OCI-LY7 (cell line): ENCODE measurements at regions not wholly inside any gene's neighbourhood (a gene's known extent, or its start where the extent isn't known, plus 50 kb on each side); places are given as distances from the start of the nearest gene placed in this dataset.
"Not testable (repeated sequence)": the region's sequence is repeated elsewhere in the genome, so short reads cannot be mapped to it uniquely, and the experiment has no call there.

Experiments
- BruUV-seq: library from RNA; stranded (reverse); fragments of 400-500 nt; replicated peaks from 2 replicates; lab custom pipeline; 2021; lab: Mats Ljungman, UMichigan
- CTCF ChIA-PET: fragments of 300-600 bp; sonication (Branson Sonifier 250); formaldehyde crosslinking; loops from one replicate; lab custom pipeline; 2022; ENCODE audit warnings: antibody characterized with exemption; ENCODE audit not compliant: unreplicated experiment; lab: Charles Lee
- POLR2A ChIA-PET: fragments of 300-600 bp; sonication (Branson Sonifier 250); formaldehyde crosslinking; loops from one replicate; lab custom pipeline; 2022; ENCODE audit warnings: antibody characterized with exemption; lab: Charles Lee
- DNase-seq: peaks from one replicate; pipeline ENCODE4 v3.0.0-alpha.2; 2015; ENCODE audit warnings: low spot score
- H2AFZ ChIP-seq: fragments of 200-600 bp; sonication (generic), shearing (Covaris generic); 2 replicates; pipeline ENCODE4 v1.6.1; 2014; ENCODE audit warnings: mild to moderate bottlenecking, antibody characterized with exemption, low read length, moderate library complexity
- H3K27ac ChIP-seq: fragments of 200-600 bp; sonication (generic); 2 replicates; pipeline ENCODE4 v1.5.1; 2014; ENCODE audit warnings: mixed run types, low read depth, mild to moderate bottlenecking, moderate library complexity, low read length, inconsistent platforms; ENCODE audit not compliant: poor library complexity, severe bottlenecking
- H3K36me3 ChIP-seq: fragments of 200-600 bp; sonication (generic); 2 replicates; pipeline ENCODE4 v1.6.1; 2014; ENCODE audit warnings: mild to moderate bottlenecking, antibody characterized with exemption, low read length, moderate library complexity, mixed read lengths; ENCODE audit not compliant: insufficient read depth
- H3K4me1 ChIP-seq: fragments of 200-600 bp; sonication (generic); 2 replicates; pipeline ENCODE4 v1.5.1; 2014; ENCODE audit warnings: mild to moderate bottlenecking, low read length; ENCODE audit not compliant: insufficient read depth, poor library complexity, severe bottlenecking
- H3K4me2 ChIP-seq: fragments of 200-600 bp; sonication (generic); 2 replicates; pipeline ENCODE4 v1.6.1; 2014; ENCODE audit warnings: mild to moderate bottlenecking, low read length
- H3K4me3 ChIP-seq: fragments of 200-600 bp; sonication (generic); 2 replicates; pipeline ENCODE4 v1.5.1; 2014; ENCODE audit warnings: mild to moderate bottlenecking, low read depth, low read length; ENCODE audit not compliant: poor library complexity, severe bottlenecking
- H3K79me2 ChIP-seq: fragments of 200-600 bp; sonication (generic); 2 replicates; pipeline ENCODE4 v1.6.1; 2016; ENCODE audit warnings: low read depth, mild to moderate bottlenecking, low read length, moderate library complexity, mixed read lengths; ENCODE audit not compliant: insufficient read depth
- H3K9me2 ChIP-seq: fragments of 200-600 bp; sonication (generic); 2 replicates; pipeline ENCODE4 v1.6.1; 2016; ENCODE audit warnings: mild to moderate bottlenecking, low read length, mixed read lengths; ENCODE audit not compliant: insufficient read depth
- H3K9me3 ChIP-seq: fragments of 200-600 bp; sonication (generic); 2 replicates; pipeline ENCODE4 v1.6.1; 2014; ENCODE audit warnings: mild to moderate bottlenecking, mixed run types, low read length, mixed read lengths
- H4K20me1 ChIP-seq: fragments of 200-600 bp; sonication (generic); 2 replicates; pipeline ENCODE4 v1.6.1; 2014; ENCODE audit warnings: mild to moderate bottlenecking, antibody characterized with exemption, low read length, moderate library complexity, mixed read lengths; ENCODE audit not compliant: insufficient read depth
- EZH2phosphoT487 ChIP-seq: fragments of 200-600 bp; sonication (generic); IDR thresholded peaks from 2 replicates; pipeline ENCODE4 v1.6.1; 2018; ENCODE audit warnings: low read depth, borderline replicate concordance, mild to moderate bottlenecking, mixed run types, antibody characterized with exemption, low read length, moderate library complexity, mixed read lengths
- intact Hi-C: fragments of 100-400 bp; cut with micrococcal nuclease; formaldehyde crosslinking; loops from one replicate; pipeline ENCODE4 v1.10.0; 2022; ENCODE audit not compliant: unreplicated experiment
- TF ChIP-seq, protein P1 (sequence below): fragments of 200-600 bp; sonication (generic); conservative IDR thresholded peaks from 2 replicates; pipeline ENCODE4 v1.5.1; 2014; ENCODE audit warnings: mild to moderate bottlenecking, antibody characterized with exemption, low read length, moderate library complexity, mixed read lengths

- no peak overlapping the region for H3K4me2 ChIP-seq
- BruUV-seq = no TSS peak
- H4K20me1 ChIP-seq = no peaks in the 10 kb centered on the region
- POLR2A ChIA-PET = no interaction called here
- no peaks in the 10 kb centered on the region for H3K4me1 ChIP-seq
- TF ChIP-seq, protein P1, sequence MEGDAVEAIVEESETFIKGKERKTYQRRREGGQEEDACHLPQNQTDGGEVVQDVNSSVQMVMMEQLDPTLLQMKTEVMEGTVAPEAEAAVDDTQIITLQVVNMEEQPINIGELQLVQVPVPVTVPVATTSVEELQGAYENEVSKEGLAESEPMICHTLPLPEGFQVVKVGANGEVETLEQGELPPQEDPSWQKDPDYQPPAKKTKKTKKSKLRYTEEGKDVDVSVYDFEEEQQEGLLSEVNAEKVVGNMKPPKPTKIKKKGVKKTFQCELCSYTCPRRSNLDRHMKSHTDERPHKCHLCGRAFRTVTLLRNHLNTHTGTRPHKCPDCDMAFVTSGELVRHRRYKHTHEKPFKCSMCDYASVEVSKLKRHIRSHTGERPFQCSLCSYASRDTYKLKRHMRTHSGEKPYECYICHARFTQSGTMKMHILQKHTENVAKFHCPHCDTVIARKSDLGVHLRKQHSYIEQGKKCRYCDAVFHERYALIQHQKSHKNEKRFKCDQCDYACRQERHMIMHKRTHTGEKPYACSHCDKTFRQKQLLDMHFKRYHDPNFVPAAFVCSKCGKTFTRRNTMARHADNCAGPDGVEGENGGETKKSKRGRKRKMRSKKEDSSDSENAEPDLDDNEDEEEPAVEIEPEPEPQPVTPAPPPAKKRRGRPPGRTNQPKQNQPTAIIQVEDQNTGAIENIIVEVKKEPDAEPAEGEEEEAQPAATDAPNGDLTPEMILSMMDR = no peak
- TF ChIP-seq EZH2phosphoT487 = no peak
- no peaks in the 10 kb centered on the region for H3K9me2 ChIP-seq
- H3K27ac ChIP-seq = no peak overlapping the region
- no peak overlapping the region for H2AFZ ChIP-seq
- H3K4me3 ChIP-seq = no peak overlapping the region
- no peak for DNase-seq
- H3K79me2 ChIP-seq = no peaks in the 10 kb centered on the region
- CTCF ChIA-PET = no interaction called here
- no peaks in the 10 kb centered on the region for H3K9me3 ChIP-seq
- H3K36me3 ChIP-seq = no peaks in the 10 kb centered on the region
- intact Hi-C loops = no loop called here
Observed at GRCh38 chr6:68026483-68026882, 608.6 kb upstream of the ADGRB3 start.

DNA sequence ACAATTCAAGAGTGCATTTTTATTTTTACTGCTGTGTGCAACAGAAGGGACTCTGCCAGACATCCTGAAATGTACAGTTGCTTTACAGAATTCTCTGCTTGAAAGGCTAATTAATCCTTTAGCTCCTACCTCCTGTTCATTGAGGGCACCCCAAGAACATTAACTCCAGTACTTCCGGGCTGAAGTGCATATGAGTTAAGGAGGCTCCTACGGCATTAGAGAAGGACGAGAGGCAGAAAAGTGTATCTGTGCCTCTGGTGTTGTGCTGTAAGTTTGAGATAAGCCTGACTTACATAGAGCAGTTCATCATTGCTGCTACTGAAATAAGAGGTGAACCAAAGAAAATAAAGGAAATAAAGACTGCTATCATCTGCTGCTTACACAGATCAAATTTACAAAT is 609.3 kb upstream of the ADGRB3 start:
- CTCF ChIA-PET = no interaction called here
- Histone ChIP-seq H3K4me1 (no peaks in the 10 kb centered on the region), H3K27ac (no peak overlapping the region), H4K20me1 (no peaks in the 10 kb centered on the region), H2AFZ (no peak overlapping the region), H3K4me3 (no peak overlapping the region), H3K36me3 (no peaks in the 10 kb centered on the region), H3K79me2 (no peaks in the 10 kb centered on the region), H3K4me2 (no peak overlapping the region), H3K9me3 (no peaks in the 10 kb centered on the region), H3K9me2 (no peaks in the 10 kb centered on the region)
- BruUV-seq = no TSS peak
- intact Hi-C loops = no loop called here
- no peak for DNase-seq
- TF ChIP-seq, protein P1 = no peak
- TF ChIP-seq EZH2phosphoT487 = no peak
- POLR2A ChIA-PET = no interaction called here

GRCh38 chr6:68024570-68025269 is 610.4 kb upstream of the ADGRB3 start:
- Histone ChIP-seq H3K79me2 (no peaks in the 10 kb centered on the region), H3K4me3 (no peak overlapping the region), H4K20me1 (no peaks in the 10 kb centered on the region), H3K27ac (no peak overlapping the region), H3K9me2 (no peaks in the 10 kb centered on the region), H3K4me2 (no peak overlapping the region), H2AFZ (no peak overlapping the region), H3K36me3 (no peaks in the 10 kb centered on the region), H3K4me1 (no peaks in the 10 kb centered on the region), H3K9me3 (no peaks in the 10 kb centered on the region)
- intact Hi-C loops = no loop called here
- no TSS peak for BruUV-seq
- TF ChIP-seq, protein P1 = no peak
- TF ChIP-seq EZH2phosphoT487 = no peak
- no peak for DNase-seq
- POLR2A ChIA-PET = no interaction called here
- CTCF ChIA-PET = no interaction called here

- DNase-seq, CTCF ChIA-PET: not testable (repeated sequence)
Observed at GRCh38 chr6:68022968-68023367, 612.1 kb upstream of the ADGRB3 start.

More at GRCh38 chr6:68022968-68023367, 612.1 kb upstream of the ADGRB3 start:
- H3K9me3 ChIP-seq, H3K27ac ChIP-seq, H3K79me2 ChIP-seq, H3K4me1 ChIP-seq, BruUV-seq, H3K36me3 ChIP-seq, H2AFZ ChIP-seq, intact Hi-C loops, H3K4me3 ChIP-seq, H3K9me2 ChIP-seq, H4K20me1 ChIP-seq, H3K4me2 ChIP-seq: not testable (repeated sequence)
- POLR2A ChIA-PET = interaction anchor here (0.5 kb wide), 1 partner anchor 384 kb away, joined by 3 read pairs; no protein-coding TSS in a partner anchor
